Stimulated activated CD8-positive, alpha-beta memory T cell treated with anti-CD3 and anti-CD28 coated beads, Interleukin-4, amount 100 ng/mL, for 24 hours (primary cell): ENCODE measurements at regions not wholly inside any gene's neighbourhood (a gene's known extent, or its start where the extent isn't known, plus 50 kb on each side); places are given as distances from the start of the nearest gene placed in this dataset.
"Not testable (repeated sequence)": the region's sequence is repeated elsewhere in the genome, so short reads cannot be mapped to it uniquely, and the experiment has no call there.

ENCODE experiments used
- DNase-seq: peaks from one replicate; pipeline ENCODE4 v3.0.0-alpha.2; 2020; ENCODE audit warnings: low read depth

GRCh38 chr13:87538366-87539052, 132.7 kb upstream of the SLITRK5 start:
- DNase-seq: no peak

GRCh38 chr13:87553142-87553541, 118.0 kb upstream of the SLITRK5 start:
- no peak for DNase-seq

GRCh38 chr13:87554045-87554444, 117.1 kb upstream of the SLITRK5 start:
- DNase-seq: no peak

- no peak for DNase-seq
These were observed 113.4 kb upstream of the SLITRK5 start for GRCh38 chr13:87557788-87558187.

- not testable (repeated sequence) for DNase-seq
These were observed 109.6 kb upstream of the SLITRK5 start for GRCh38 chr13:87561580-87561979.

- DNase-seq: no peak
These were observed 100.5 kb upstream of the SLITRK5 start for GRCh38 chr13:87570669-87571068.

GRCh38 chr13:87582399-87582798, 88.8 kb upstream of the SLITRK5 start:
- no peak for DNase-seq

GRCh38 chr13:87590518-87590917, 80.7 kb upstream of the SLITRK5 start:
- no peak for DNase-seq

GRCh38 chr13:87604437-87604836, 66.7 kb upstream of the SLITRK5 start:
- not testable (repeated sequence) for DNase-seq

- no peak for DNase-seq
These were observed 63.9 kb upstream of the SLITRK5 start for GRCh38 chr13:87607266-87607665.

GRCh38 chr13:87614276-87614675, 56.9 kb upstream of the SLITRK5 start:
- DNase-seq: no peak
